GM21381 (cell line): ENCODE measurements at regions not wholly inside any gene's neighbourhood (a gene's known extent, or its start where the extent isn't known, plus 50 kb on each side); places are given as distances from the start of the nearest gene placed in this dataset.
"Not testable (repeated sequence)": the region's sequence is repeated elsewhere in the genome, so short reads cannot be mapped to it uniquely, and the experiment has no call there.

Source experiments
- ATAC-seq: cut with Tn5 transposase; IDR thresholded peaks from one replicate; pipeline ENCODE4 v1.9.1; 2021; ENCODE audit warnings: mild to moderate bottlenecking, moderate library complexity; ENCODE audit not compliant: unreplicated experiment

DNA sequence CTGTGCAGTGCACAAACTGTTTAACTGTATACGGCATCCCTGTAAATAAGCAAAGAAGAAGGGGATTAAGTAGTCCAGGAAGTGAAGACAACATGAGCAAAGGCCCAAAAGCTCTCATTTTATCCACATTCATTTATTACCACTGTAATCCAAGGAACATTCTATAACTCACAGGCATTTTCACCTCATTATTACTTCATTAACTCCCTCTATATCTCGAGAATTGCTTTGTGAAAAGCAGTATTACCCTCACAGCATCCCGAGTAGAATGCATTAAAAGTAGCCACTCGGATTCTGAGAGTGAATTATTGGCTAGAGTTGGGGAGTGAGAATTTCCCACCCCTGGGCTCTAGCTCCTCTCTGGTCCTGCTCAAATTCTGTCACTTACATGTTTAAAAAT is 51.0 kb upstream of the CHCHD3 start:
- ATAC-seq = no peak

DNA sequence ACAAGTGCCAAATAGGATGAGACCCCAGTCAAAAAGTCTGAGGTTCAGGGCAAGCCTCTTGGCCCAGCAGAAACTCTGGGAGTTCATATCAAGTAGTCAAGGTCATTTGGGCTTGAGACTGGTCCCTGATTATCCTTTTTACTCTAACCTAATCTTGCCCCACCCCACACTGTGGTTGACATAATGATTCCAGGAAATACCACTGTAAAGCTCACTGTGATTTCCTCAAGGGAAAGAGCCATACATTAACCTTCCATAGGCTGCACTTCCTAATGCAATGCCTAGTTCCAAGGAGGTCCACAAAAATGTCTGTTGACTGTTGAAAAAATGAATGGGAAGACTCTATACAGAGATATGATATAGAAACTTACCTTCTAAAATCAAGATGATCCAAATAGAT is 52.9 kb upstream of the CHCHD3 start:
- ATAC-seq = no peak

DNA sequence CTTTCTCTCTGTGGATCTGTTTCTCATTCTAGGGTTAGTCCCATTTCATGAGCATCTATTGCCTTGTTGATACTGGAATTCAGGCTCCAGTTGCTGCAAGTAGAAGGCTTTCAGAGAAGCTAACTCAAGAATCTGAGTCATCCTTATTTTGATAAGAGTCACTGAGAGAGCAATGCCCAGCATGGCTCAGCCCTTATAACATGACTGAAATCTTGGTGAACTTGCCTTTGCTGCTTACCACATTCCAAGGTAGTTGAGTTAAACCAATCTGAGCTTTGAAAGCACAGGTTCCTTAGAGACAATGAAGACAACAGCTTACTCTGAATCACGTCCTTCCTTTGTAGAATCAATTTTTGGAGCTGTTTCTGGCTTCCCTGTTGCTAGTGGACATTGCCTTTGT is 53.6 kb upstream of the CHCHD3 start:
- no peak for ATAC-seq

DNA sequence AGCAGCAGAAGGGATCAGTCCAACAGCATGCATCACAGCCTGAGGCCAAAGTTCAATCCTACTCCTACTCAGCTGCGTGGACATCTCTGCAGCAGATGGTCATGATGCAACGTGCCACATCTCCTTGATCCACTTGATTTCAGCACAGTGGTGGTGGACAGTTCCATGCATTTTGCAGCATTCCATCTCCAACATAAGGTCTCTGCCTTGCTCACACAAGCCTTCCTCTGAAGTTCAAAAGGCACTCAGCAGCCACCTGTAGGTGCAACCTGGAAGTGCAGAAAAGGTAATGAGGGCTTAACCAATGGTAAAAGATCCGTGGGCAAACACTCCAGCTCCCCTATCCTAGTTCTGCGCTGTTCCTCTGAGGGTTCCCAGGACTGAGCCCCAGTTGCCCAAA is 57.5 kb upstream of the CHCHD3 start:
- ATAC-seq = no peak

DNA sequence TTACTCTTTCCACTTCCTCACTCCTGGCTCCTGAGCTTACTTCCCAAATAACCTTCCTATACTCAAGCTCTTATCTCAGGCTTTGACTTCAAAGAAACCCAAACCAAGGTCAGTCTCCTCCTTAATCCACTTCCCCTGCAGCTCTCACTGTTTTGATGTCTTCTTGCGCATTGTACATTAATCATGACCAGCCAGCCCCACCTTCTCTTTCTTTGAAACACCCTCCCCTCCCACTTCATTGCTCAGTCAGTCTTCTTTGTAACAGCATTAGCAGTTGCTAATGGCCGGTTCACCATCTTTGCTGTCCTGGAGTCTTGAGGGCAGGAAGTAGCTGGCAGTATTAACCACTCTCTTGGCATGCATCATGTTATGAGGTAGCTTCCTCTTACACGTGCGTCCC is 57.9 kb upstream of the CHCHD3 start:
- ATAC-seq = no peak

DNA sequence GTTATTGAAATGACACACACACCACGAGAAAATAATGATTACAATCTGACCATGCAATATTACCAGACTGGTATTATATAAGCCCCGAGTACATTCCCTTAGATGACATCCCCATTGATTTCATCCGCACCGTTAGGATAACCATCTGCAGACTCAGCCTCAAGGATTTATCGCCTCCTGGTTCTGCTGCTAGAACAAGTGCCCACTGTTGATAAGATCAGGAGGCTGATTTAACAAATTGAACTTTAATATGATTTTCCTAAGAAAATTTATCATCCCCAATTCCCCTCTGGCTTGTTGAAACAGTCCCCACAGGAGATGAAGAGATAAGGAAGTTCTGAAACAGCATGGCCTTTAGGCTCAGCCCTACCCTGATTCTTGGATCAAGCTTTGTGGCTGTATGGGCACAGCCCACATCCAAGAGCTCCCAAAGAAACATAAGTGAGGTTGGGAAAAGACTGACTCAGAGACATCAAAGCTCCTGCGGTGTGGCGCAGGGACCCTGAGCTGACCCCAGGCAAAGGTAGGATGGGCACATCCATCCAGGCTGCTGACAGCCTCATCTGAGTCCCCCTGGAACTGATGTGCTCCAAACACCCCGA is 59.2 kb upstream of the CHCHD3 start:
- no peak for ATAC-seq

DNA sequence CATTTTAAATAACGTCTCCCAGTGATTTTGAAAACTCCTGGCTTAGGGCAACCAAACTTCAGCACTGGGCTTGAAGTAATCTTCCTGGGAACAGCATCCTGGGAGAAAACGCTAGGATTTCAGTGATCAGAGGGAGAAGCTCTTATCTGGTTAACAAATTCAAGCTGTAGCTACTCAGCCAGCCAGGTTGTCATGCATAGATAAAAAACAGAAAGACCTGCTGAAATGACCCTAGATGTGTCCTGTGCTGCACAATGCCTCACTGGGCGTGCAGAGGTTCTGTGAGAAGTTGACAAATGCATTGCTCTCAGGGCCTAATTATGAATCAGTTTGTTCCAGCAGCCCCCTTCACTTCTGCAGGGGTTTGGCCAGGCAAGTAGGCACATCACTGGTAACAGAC is 68.9 kb upstream of the CHCHD3 start:
- no peak for ATAC-seq

DNA sequence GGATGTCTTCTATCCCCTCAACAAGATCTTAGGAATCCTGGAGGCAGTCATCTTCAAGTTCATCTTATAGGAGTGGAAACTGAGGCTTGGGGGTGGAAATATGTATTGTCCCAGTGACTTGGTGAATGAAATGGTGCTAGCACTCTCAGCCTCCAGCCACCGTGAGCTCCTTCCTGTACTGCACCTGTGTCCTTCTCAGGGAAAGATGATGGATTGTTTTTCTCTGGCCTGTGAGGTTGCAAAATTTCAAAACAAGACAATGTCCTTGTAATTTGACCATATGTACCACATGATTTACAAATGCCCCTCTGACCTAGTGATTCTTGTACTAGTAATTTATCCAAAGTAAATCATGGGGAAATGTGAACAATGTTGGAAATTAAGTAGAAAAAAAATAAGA is 71.0 kb upstream of the CHCHD3 start:
- no peak for ATAC-seq

DNA sequence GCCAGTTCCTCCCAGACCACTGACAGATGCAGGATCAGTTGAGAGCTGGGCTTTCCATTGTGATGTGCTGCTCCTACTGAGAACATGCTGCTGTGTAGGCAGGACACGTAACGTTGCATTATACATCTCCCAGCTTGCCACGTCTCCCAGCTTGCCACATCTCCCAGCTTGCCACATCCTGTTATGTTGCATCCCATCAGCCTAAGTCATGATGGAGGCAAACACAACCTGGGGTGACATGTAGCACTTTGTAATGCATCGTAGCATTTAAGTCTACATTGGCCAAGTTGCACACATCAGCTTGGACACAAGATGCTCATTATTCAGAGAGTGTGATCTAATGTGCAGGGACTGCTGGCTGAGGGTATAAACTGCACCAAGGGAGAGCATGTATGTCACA is 73.3 kb upstream of the CHCHD3 start:
- no peak for ATAC-seq

DNA sequence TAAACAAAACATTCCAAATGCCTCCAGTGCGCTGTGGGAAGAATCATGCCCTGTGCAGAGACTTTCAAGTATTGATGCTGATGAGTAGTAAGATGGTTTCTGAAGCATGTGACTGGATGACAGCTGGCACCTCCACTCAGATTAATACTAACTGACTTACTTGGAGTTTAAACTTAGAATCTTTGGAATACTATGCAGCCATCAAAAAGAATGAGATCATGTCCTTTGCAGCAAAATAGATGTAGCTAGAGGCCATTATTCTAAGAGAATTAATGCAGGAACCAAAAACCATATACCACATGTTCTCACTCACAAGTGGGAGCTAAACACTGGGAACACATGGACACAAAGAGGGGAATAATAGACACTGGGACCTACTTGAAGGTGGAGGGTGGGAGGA is 73.8 kb upstream of the CHCHD3 start:
- ATAC-seq = no peak

DNA sequence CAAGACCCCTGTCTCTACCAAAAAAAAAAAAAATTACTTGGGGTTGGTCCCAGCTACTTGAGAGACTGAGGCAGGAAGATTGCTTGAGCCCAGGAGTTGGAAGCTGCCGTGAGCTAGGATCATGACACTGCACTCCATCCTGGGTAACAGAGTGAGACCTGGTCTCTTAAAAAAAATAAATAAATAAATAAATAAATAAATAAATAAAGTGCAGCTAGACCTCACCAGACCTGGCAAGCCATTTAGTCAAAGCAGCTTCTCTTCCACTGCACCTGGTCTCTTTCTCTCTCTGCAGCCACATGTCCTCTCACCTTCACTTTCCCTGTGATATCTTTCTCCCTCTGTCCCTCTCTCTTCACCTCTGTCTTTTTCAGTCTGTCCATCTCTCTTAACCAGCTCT is 75.2 kb upstream of the CHCHD3 start:
- no peak for ATAC-seq

DNA sequence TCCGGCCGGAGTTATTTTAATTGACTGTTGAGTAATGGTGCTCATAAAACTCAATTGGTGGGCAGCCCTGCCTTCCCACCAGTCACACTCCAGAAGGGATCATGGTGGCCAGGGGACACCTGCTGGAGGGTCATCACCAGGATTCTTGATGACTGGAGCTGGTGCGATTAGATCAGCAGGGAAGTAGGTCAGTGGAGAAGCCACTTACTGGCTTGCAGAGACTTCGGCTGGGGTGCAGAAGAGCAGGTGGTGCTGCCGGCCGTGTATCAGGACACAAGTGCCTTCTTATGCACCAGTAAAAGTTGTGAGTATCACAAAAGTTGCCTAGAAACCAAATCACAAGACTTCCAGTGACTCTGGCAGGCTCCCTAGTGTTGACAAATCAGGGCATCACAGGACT is 82.6 kb upstream of the CHCHD3 start:
- ATAC-seq = no peak

DNA sequence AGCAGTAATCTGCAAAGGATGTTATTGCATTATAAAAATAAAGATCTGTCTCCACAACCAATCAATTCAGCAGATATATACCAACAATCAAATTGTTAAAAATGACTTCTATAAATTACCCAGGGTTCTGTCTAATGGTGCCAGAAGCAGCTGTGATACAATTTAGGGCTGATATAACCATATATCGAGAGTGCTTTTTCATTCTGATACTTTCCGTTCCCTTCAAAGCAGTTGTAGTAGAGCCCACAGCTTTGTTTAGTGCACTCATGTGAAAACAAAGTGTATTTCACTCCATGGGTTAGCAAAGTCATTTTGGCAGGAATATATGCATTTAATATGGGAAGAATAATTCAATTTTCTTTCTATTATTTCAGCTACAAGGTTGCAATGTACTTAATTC is 83.1 kb upstream of the CHCHD3 start:
- no peak for ATAC-seq

DNA sequence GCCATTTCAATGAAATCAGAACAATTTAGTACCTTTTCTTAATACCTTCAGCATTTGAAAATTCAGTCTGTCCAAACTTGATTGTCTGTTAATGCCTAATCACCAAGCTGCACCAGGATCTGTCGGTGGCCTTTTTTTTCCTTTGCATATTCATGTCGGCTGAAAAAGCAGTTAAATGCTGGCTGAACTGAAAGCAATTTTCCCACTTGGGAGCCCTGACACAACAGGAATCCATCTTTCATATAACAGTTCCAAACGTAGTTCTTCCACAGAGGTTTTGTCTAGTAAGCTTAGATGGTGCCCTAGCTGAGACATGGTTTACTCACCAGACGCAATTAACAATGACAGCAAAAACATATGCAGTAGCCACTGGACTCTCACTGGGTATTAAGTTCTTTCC is 83.6 kb upstream of the CHCHD3 start:
- ATAC-seq = no peak

DNA sequence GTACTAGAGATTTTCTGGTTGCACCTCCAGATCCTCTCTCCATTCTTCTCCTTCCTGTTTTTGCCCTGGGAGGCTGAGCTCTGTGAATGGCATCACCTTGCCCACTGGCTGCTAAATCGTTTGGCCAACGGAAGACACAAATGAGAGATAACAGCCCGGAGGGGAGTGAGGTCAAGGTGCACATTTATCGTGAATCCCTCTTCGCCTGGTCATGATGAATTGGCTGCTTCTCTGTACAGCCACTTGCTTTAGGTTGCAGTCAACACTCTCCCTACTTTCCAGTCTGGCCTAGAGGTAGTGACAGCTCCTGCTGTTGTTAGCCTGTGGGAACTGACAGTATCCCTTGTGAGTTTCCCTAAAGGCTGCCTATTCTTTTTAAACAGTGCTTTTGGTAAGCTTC is 85.4 kb upstream of the CHCHD3 start:
- no peak for ATAC-seq

DNA sequence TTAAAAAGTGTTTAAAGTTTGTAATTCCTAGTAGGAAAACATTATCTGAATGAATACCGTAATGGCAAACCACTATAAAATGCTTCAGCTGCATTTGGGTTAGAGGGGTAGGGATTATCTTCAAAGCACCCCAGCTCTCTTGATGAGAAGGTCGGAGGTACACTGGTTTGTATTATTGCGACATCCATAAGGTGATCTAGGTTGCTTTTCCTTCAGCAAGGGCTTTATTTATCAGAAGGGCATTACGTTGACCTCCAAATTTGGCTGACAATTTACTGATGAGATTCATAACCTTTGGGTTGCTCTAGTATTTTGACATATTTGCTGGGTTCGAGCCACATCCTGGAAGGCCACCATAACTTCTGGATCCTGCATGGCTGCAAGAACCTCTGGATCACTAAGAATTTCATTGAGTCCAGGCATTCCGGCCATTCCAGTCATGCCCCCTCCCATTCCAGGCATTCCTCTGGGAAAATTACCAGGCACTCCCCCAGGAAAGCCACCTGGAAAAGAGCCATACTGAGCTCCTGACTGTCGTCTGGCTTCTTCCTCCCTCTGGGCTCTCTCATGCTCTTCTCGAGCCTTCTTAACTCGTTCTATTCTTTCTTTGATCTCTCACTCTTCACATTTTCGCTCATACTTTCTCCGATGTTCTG is 83.6 kb upstream of the EXOC4 start:
- ATAC-seq = not testable (repeated sequence)

DNA sequence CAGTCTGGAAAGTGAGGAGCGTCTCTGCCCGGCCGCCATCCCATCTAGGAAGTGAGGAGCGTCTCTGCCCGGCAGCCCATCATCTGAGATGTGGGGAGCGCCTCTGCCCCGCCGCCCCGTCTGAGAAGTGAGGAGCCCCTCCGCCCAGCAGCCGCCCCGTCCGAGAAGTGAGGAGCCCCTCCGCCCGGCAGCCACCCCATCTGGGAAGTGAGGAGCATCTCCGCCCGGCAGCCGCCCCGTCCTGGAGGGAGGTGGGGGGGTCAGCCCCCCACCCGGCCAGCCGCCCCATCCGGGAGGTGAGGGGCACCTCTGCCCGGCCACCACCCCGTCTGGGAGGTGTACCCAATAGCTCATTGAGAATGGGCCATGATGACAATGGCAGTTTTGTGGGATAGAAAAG is 75.4 kb upstream of the EXOC4 start:
- not testable (repeated sequence) for ATAC-seq

DNA sequence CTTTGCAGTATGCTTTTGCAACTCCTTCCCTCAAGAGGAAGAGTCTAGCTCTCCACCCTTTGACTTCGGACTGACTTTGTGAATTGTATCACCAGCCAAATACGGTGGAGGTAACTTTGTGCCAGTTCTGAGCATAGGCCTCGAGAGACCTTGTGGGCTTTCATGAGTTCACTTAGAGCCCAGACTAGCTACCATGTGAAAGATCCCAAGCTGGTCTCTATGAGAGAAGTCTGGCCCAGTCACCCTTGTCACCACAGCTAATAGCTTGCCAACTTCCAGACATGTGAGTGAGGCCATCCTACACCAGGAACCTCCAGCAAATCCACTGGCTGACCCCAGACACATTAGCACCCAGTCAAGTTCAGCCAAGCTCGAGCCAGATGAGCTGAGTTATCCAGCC is 72.2 kb upstream of the EXOC4 start:
- ATAC-seq = no peak

DNA sequence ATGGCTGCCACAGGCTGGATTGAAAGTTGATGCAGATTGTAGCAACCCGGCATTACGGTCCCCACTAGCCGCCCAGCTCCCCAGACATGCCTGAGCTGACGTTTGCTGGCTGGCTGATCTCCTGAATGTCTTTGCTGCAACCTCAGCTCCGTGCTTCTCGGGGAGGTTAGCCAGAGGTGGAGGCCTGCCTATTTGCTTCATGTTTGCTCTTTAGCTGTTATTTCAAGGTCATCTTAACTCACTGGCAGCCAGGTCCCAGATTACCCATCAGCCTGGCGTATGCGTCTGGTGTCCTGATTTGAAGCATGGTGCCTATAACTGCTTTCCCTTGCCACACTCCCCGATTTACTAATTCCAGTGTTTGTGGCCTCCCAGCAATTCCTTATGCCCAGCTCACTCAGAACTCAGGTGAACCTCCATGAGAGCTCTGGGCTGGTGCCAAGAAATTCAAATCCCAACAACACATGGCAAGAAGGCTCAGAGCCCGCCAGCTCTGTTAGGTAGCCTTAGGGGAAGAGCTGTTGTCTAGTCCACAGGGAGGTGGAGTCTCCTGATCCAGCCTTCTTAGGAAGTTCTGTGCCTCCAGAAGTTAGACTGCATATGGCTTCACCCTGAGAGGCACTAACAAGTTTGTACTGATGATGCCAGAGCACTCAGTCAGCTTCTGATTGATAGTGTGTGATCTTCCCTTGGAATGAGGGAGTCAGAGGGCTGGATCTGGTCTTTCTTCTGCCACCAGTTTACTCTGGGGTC is 69.7 kb upstream of the EXOC4 start:
- no peak for ATAC-seq

DNA sequence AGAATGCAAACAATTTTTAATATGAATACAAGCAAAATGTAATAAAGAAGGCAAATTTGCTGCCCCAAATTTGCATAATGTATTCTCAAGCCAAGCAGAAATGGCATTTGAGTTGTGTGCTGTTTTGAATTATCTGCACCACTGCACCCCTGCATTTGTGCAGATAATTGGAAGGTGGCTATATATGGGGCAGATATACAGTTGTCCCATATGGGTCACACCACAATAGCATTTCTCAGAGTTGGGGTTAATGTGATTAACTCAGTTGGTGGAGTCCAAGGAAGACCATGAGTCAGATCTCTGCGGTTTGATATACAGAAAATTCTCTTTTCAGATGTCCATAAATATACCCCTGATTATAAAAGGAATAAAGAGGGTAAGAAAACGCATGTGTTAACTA is 68.9 kb upstream of the EXOC4 start:
- no peak for ATAC-seq

DNA sequence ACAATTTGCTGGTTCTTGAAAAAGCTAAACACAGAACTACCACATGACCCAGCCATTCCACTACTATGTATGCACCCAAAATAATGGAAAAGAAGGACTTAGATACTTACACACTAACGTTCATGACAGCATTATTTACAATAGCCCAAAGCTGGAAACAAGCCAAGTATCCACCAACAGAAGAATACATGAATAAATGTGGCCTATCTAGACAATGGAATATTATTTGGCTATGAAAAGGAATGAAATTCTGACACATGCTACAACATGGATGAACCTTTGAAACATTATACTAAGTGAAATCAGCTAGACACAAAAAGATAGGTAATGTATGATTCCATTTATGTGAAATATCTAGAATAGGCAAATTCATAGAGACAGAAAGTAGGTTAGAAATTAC is 67.4 kb upstream of the EXOC4 start:
- no peak for ATAC-seq

DNA sequence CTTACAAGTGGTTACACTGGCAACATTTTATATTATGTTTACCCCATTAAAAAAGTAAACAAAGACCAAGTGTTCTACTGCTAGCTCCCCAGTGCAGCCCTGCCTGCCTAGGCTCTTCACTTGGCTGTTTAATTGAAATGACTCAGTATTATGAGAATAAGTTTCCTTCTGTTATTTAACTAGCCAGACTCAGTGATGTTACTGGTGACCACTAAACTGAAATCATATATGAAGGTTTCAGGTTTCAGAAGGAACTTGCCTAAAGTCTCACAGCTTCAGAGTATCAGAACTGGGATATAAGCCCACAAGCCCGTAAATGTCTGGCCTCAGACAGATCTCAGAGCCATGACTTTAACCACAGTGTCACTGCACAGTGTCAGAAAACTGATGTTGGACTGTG is 66.8 kb upstream of the EXOC4 start:
- ATAC-seq = peak; percentile 60

DNA sequence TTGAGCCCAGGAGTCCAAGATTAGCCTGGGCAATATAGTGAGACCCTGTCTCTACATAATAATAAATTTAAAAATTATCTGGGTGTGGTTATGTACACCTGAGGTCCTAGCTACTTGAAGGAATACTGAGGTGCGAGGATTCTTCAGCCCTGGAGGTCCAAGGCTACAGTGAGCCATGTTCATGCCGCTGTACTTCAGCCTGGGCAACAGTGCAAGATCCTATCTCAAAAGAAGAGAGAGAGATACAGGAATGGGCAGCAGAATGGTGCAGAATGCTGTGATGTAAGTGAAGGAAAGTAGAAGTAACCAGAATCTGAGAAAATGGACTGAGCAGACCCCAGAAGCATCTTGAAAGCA is 62.7 kb upstream of the EXOC4 start:
- ATAC-seq = no peak
